HG03064 (cell line): ENCODE measurements at regions not wholly inside any gene's neighbourhood (a gene's known extent, or its start where the extent isn't known, plus 50 kb on each side); places are given as distances from the start of the nearest gene placed in this dataset.
"Not testable (repeated sequence)": the region's sequence is repeated elsewhere in the genome, so short reads cannot be mapped to it uniquely, and the experiment has no call there.

ENCODE experiments used
- ATAC-seq: cut with Tn5 transposase; IDR thresholded peaks from one replicate; pipeline ENCODE4 v1.9.1; 2021; ENCODE audit warnings: low read depth; ENCODE audit not compliant: unreplicated experiment

DNA sequence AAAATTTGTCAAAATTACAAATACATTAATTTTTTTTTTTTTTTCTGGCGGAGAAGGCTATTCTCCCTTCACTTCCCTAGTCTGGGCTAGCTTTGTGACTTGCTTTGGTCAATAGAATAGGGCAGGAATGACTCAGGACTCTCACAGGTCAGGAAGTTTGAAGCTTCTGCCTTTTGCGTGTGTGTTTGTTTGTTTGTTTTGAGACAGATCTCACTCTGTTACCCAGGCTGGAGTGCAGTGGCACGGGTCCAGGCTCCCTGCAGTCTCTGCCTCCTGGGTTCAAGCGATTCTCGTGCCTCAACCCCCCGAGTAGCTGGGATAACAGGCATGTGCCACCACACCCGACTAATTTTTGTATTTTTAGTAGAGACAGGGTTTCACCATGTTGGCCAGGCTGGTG lies 55.9 kb upstream of the USP9X start:
- no peak for ATAC-seq

DNA sequence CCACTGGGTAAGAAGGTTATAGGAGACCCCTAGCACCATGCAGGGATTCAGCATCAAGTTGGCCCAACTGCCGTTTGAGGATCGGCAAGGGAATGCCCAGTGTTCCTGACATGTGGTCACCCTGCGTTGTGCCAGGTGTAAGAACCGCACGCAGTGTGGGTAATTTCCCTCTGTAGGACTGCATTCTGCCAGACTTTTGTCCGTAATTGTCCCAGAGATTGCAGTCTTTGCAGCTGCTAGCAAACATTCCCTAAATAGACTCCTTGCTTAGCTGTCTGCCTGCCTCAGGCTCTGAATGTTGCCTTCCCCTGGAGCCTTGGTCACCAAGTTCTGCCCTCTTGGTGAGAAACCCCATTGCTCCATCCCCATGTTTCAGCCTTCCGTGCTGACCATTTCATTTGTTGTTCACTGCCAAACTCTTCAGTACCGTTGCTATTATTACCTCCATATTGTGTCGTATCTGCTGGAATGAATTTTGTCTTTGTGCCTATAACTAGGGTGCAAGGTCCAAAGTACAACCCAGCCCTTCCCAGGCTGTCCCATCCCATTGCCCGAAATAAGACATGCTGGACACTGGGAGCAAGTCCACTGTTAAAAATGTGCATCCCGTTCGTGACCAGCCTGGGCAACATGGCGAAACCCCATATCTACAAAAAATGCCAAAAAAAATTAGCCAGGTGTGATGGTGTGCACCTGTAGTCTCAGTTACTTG lies 53.8 kb upstream of the USP9X start:
- no peak for ATAC-seq

DNA sequence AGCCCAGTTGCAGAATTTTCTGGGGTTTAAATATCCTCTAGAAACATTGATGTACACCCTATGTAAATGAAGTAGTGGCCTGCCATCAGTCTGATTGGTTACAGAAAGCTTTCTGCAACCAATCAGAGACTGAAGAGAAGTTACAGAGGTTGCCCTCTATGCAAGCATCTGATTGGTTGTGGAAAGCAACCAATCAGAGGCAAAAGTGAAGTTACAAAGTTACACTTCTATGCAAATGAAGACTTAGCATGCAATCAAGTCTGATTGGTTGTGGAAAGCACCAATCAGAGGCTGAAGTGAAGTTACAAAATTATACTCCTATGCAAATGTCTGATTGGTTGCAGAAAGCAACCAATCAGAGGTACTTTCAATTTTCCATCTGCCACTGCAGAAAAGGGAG lies 51.9 kb upstream of the USP9X start:
- ATAC-seq = no peak

DNA sequence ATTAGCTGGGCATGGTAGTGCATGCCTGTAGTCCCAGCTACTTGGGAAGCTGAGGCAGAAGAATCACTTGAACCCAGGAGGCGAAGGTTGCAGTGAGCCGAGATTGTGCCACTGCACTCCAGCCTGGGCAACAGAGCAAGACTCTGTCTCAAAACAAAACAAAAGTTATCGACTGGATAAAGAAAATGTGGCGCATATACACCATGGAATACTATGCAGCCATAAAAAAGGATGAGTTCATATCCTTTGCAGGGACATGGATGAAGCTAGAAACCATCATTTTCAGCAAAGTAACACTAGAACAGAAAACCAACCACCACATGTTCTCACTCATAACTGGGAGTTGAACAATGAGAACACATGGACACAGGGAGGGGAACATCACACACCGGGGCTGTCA lies 50.3 kb upstream of the USP9X start:
- ATAC-seq = not testable (repeated sequence)
